ENCODE measurements at regions not wholly inside any gene's neighbourhood (a gene's known extent, or its start where the extent isn't known, plus 50 kb on each side); places are given as distances from the start of the nearest gene placed in this dataset.

GRCh38 chr6:54043360-54043759 lies 67.9 kb upstream of the MLIP start:
- Mint-ChIP-seq H3K27me3 (ENCODE audit: low read depth, unreplicated experiment) (no peaks in the 10 kb centered on the region), H3K36me3 (ENCODE audit: low read depth, unreplicated experiment) (no peaks in the 10 kb centered on the region), H3K4me3 (ENCODE audit: unreplicated experiment) (no peak overlapping the region), H3K4me1 (ENCODE audit: low read depth, unreplicated experiment) (peaks cover 1% of the 10 kb centered on the region), H3K9me3 (ENCODE audit: unreplicated experiment) (no peaks in the 10 kb centered on the region), H3K27ac (ENCODE audit: unreplicated experiment) (no peak overlapping the region)
- no peaks in the 10 kb centered on the region for H4K20me1 ChIP-seq (ENCODE audit: insufficient read depth, low read length)
- no peak overlapping the region for H2AFZ ChIP-seq (ENCODE audit: low read depth, low read length)
- no peaks in the 10 kb centered on the region for H3K79me2 ChIP-seq (ENCODE audit: insufficient read depth, low read length)
- H3K9me3 ChIP-seq (ENCODE audit: insufficient read depth, low read depth, low read length), result no peaks in the 10 kb centered on the region
- no peak overlapping the region for H3K4me2 ChIP-seq (ENCODE audit: low read length)
- no peak overlapping the region for H3K27ac ChIP-seq (ENCODE audit: low read depth, low read length)
- no peaks in the 10 kb centered on the region for H3K36me3 ChIP-seq (ENCODE audit: insufficient read depth, low read length)
- no peak for TF ChIP-seq EZH2 (IDR thresholded peaks at IDR 0.05; ENCODE audit: insufficient read depth, low read length)
- TF ChIP-seq, protein P1, sequence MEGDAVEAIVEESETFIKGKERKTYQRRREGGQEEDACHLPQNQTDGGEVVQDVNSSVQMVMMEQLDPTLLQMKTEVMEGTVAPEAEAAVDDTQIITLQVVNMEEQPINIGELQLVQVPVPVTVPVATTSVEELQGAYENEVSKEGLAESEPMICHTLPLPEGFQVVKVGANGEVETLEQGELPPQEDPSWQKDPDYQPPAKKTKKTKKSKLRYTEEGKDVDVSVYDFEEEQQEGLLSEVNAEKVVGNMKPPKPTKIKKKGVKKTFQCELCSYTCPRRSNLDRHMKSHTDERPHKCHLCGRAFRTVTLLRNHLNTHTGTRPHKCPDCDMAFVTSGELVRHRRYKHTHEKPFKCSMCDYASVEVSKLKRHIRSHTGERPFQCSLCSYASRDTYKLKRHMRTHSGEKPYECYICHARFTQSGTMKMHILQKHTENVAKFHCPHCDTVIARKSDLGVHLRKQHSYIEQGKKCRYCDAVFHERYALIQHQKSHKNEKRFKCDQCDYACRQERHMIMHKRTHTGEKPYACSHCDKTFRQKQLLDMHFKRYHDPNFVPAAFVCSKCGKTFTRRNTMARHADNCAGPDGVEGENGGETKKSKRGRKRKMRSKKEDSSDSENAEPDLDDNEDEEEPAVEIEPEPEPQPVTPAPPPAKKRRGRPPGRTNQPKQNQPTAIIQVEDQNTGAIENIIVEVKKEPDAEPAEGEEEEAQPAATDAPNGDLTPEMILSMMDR (IDR thresholded peaks at IDR 0.05; ENCODE audit: insufficient read depth, low read depth, low read length), result no peak
- H3K4me1 ChIP-seq (ENCODE audit: insufficient read depth, low read length), result no peaks in the 10 kb centered on the region
- DNase-seq (ENCODE audit: low read depth), result no peak
- FAIRE-seq, result no peak
- no peak overlapping the region for H3K9ac ChIP-seq (ENCODE audit: low read length)
- H3K27me3 ChIP-seq (ENCODE audit: insufficient read depth, low read length), result no peaks in the 10 kb centered on the region
- no peak overlapping the region for H3K4me3 ChIP-seq (ENCODE audit: insufficient read depth, low read depth, low read length)

DNA sequence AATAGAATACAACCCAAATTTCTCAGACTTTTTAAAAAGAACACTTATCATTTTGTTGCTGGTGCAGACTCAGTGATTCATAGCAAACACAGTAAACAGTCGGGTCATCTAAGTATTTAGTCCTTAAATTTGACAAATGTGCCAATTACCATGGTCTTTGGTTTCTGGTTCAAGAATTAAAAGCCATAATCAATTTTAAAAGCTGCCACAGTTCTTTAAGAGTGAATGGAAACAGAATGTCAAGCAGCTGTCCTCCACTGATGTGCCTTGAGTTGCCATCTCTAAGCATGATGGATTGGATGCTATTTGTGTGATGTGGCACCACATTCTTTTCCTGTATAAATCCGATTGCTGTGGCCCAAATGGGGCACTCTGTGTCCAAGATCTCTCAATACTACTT lies 67.2 kb upstream of the MLIP start:
- Histone ChIP-seq H3K27me3 (ENCODE audit: insufficient read depth, low read length) (no peaks in the 10 kb centered on the region), H3K36me3 (ENCODE audit: insufficient read depth, low read length) (no peaks in the 10 kb centered on the region), H3K4me3 (ENCODE audit: insufficient read depth, low read depth, low read length) (no peak overlapping the region), H3K4me1 (ENCODE audit: insufficient read depth, low read length) (no peaks in the 10 kb centered on the region), H4K20me1 (ENCODE audit: insufficient read depth, low read length) (no peaks in the 10 kb centered on the region), H3K9ac (ENCODE audit: low read length) (no peak overlapping the region), H3K79me2 (ENCODE audit: insufficient read depth, low read length) (no peaks in the 10 kb centered on the region), H3K9me3 (ENCODE audit: insufficient read depth, low read depth, low read length) (no peaks in the 10 kb centered on the region), H3K4me2 (ENCODE audit: low read length) (no peak overlapping the region), H2AFZ (ENCODE audit: low read depth, low read length) (no peak overlapping the region), H3K27ac (ENCODE audit: low read depth, low read length) (no peak overlapping the region)
- H3K27me3 Mint-ChIP-seq (ENCODE audit: low read depth, unreplicated experiment), result no peaks in the 10 kb centered on the region
- no peaks in the 10 kb centered on the region for H3K36me3 Mint-ChIP-seq (ENCODE audit: low read depth, unreplicated experiment)
- no peaks in the 10 kb centered on the region for H3K9me3 Mint-ChIP-seq (ENCODE audit: unreplicated experiment)
- H3K27ac Mint-ChIP-seq (ENCODE audit: unreplicated experiment), result no peak overlapping the region
- no peak overlapping the region for H3K4me3 Mint-ChIP-seq (ENCODE audit: unreplicated experiment)
- H3K4me1 Mint-ChIP-seq (ENCODE audit: low read depth, unreplicated experiment), result peaks cover 1% of the 10 kb centered on the region
- DNase-seq (ENCODE audit: low read depth), result no peak
- TF ChIP-seq, protein P1 (IDR thresholded peaks at IDR 0.05; ENCODE audit: insufficient read depth, low read depth, low read length), result no peak
- FAIRE-seq, result no peak

GRCh38 chr6:54048782-54049181 lies 62.5 kb upstream of the MLIP start:
- Histone ChIP-seq H3K27me3 (ENCODE audit: insufficient read depth, low read length) (no peaks in the 10 kb centered on the region), H3K4me3 (ENCODE audit: insufficient read depth, low read depth, low read length) (no peak overlapping the region), H2AFZ (ENCODE audit: low read depth, low read length) (no peak overlapping the region), H3K4me2 (ENCODE audit: low read length) (no peak overlapping the region), H4K20me1 (ENCODE audit: insufficient read depth, low read length) (no peaks in the 10 kb centered on the region), H3K4me1 (ENCODE audit: insufficient read depth, low read length) (peaks cover 4% of the 10 kb centered on the region), H3K79me2 (ENCODE audit: insufficient read depth, low read length) (no peaks in the 10 kb centered on the region), H3K36me3 (ENCODE audit: insufficient read depth, low read length) (no peaks in the 10 kb centered on the region), H3K9ac (ENCODE audit: low read length) (no peak overlapping the region), H3K27ac (ENCODE audit: low read depth, low read length) (no peak overlapping the region), H3K9me3 (ENCODE audit: insufficient read depth, low read depth, low read length) (no peaks in the 10 kb centered on the region)
- H3K27ac Mint-ChIP-seq (ENCODE audit: unreplicated experiment), result no peak overlapping the region
- H3K36me3 Mint-ChIP-seq (ENCODE audit: low read depth, unreplicated experiment), result no peaks in the 10 kb centered on the region
- DNase-seq (ENCODE audit: low read depth) (no peak), FAIRE-seq (no peak)
- no peaks in the 10 kb centered on the region for H3K27me3 Mint-ChIP-seq (ENCODE audit: low read depth, unreplicated experiment)
- peaks cover 5% of the 10 kb centered on the region for H3K4me1 Mint-ChIP-seq (ENCODE audit: low read depth, unreplicated experiment)
- H3K4me3 Mint-ChIP-seq (ENCODE audit: unreplicated experiment), result no peak overlapping the region
- TF ChIP-seq, protein P1 (IDR thresholded peaks at IDR 0.05; ENCODE audit: insufficient read depth, low read depth, low read length), result no peak
- no peak for TF ChIP-seq EZH2 (IDR thresholded peaks at IDR 0.05; ENCODE audit: insufficient read depth, low read length)
- no peaks in the 10 kb centered on the region for H3K9me3 Mint-ChIP-seq (ENCODE audit: unreplicated experiment)

All from astrocyte (in vitro differentiated cells and primary cell).